ENCODE measurements at regions not wholly inside any gene's neighbourhood (a gene's known extent, or its start where the extent isn't known, plus 50 kb on each side); places are given as distances from the start of the nearest gene placed in this dataset.

- no peak for TF ChIP-seq PKNOX1 (IDR thresholded peaks at IDR 0.05)
- no peak for TF ChIP-seq SP1 (IDR thresholded peaks at IDR 0.05)
- no peak for TF ChIP-seq ARNT (IDR thresholded peaks at IDR 0.05)
- TF ChIP-seq TARDBP (IDR thresholded peaks at IDR 0.05) = no peak
Measured at GRCh38 chr2:116802671-116803070, 1011.8 kb upstream of the DDX18 start.

Measured in HEK293T (cell line).